ENCODE measurements at regions not wholly inside any gene's neighbourhood (a gene's known extent, or its start where the extent isn't known, plus 50 kb on each side); places are given as distances from the start of the nearest gene placed in this dataset.

DNA sequence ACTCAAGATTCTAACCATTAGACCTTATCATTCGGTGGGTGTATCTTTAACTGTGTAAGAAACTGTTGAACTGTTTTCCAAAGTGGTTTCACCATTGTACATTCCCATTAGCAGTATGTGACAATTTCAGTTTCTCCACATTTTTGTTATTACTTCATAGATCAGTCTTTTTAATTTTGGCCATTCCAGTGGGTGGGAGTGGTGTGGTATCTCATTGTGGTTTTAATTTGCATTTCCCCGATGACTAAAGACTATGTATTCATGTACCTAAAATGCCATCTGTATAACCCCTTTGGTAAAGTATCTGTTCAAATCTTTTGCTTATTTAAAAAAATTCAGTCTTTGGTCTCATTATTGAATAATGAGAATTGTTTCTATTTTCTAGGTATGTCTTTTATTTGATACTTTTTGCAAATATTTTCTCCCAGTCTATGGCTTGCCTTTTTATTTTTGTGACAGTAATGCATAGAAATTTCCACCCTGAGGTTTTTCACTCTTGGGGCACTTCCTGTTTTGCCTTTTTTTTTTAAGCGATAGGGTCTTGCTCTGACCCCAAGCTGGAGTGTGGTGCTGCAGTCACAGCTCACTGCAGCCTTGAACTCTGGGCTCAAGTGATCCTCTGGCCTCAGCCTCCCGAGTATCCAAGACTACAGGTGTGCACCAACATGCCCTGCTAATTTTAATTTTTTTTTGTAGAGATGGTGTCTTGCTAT is 141.1 kb upstream of the ITGB1 start:
- TF ChIP-seq TAF1 (IDR thresholded peaks at IDR 0.05; ENCODE audit: borderline replicate concordance, insufficient read depth, low read length) (no peak), SIN3A (IDR thresholded peaks at IDR 0.05; ENCODE audit: borderline replicate concordance, insufficient read depth, low read length) (no peak)
- TF ChIP-seq, protein P1, sequence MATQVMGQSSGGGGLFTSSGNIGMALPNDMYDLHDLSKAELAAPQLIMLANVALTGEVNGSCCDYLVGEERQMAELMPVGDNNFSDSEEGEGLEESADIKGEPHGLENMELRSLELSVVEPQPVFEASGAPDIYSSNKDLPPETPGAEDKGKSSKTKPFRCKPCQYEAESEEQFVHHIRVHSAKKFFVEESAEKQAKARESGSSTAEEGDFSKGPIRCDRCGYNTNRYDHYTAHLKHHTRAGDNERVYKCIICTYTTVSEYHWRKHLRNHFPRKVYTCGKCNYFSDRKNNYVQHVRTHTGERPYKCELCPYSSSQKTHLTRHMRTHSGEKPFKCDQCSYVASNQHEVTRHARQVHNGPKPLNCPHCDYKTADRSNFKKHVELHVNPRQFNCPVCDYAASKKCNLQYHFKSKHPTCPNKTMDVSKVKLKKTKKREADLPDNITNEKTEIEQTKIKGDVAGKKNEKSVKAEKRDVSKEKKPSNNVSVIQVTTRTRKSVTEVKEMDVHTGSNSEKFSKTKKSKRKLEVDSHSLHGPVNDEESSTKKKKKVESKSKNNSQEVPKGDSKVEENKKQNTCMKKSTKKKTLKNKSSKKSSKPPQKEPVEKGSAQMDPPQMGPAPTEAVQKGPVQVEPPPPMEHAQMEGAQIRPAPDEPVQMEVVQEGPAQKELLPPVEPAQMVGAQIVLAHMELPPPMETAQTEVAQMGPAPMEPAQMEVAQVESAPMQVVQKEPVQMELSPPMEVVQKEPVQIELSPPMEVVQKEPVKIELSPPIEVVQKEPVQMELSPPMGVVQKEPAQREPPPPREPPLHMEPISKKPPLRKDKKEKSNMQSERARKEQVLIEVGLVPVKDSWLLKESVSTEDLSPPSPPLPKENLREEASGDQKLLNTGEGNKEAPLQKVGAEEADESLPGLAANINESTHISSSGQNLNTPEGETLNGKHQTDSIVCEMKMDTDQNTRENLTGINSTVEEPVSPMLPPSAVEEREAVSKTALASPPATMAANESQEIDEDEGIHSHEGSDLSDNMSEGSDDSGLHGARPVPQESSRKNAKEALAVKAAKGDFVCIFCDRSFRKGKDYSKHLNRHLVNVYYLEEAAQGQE (IDR thresholded peaks at IDR 0.05; ENCODE audit: insufficient read depth in 1 of 2, low read depth in 2 of 2, low read length in 2 of 2): no peak

DNA sequence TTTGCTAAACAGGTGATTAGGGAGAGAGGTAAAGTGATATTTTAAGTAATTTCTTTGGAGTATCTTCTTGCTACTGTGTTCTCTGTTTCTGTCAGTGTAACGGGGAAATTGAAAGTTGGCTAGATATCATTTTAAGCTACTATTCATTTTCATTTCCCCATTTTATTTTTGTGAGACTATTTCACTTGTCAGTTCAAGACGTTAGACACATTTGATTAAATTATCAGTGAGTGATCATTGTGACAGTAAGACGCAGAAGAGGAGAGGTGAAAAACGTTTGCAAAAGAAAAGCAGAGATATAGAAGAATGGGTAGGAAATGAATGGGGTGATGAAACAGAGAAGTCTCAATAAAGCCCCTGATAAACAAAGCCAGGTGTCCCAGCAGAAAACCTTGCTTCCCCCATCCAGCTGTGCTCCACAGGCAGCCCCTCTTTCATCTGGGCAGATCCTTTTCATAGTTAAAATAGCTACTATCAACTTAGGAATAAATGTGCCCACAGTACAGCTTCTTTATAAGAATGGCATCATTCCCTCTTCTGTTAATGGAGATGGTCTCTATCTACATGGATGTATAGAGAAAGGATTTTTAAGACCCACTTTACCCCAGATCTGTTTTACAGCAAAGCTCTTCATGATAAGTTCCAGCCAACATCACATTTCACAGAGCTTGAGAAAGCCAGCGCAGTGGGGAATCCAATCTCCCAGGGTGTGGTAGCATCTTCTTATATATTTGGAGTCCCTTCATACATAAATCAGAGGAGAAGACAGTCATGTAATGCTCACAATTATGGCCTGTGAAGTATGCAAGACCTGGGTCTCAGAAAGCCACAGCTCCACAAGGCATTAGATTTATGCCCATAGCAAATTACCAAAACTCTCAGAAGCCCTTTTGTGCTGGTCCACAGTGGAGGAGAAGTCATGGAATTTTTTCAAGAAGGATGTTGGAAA is 138.1 kb upstream of the ITGB1 start:
- TF ChIP-seq POLR2AphosphoS5 (IDR thresholded peaks at IDR 0.05; ENCODE audit: low read depth, low read length): no peak
- no peak for TF ChIP-seq FOXP2 (optimal IDR thresholded peaks at IDR 0.05; ENCODE audit: borderline replicate concordance, extremely low read depth, extremely low read length, insufficient read depth)
- no peak for TF ChIP-seq TAF1 (IDR thresholded peaks at IDR 0.05; ENCODE audit: borderline replicate concordance, insufficient read depth, low read length)
- TF ChIP-seq, protein P1 (IDR thresholded peaks at IDR 0.05; ENCODE audit: insufficient read depth in 1 of 2, low read depth in 2 of 2, low read length in 2 of 2): no peak
- TF ChIP-seq SIN3A (IDR thresholded peaks at IDR 0.05; ENCODE audit: borderline replicate concordance, insufficient read depth, low read length): no peak

DNA sequence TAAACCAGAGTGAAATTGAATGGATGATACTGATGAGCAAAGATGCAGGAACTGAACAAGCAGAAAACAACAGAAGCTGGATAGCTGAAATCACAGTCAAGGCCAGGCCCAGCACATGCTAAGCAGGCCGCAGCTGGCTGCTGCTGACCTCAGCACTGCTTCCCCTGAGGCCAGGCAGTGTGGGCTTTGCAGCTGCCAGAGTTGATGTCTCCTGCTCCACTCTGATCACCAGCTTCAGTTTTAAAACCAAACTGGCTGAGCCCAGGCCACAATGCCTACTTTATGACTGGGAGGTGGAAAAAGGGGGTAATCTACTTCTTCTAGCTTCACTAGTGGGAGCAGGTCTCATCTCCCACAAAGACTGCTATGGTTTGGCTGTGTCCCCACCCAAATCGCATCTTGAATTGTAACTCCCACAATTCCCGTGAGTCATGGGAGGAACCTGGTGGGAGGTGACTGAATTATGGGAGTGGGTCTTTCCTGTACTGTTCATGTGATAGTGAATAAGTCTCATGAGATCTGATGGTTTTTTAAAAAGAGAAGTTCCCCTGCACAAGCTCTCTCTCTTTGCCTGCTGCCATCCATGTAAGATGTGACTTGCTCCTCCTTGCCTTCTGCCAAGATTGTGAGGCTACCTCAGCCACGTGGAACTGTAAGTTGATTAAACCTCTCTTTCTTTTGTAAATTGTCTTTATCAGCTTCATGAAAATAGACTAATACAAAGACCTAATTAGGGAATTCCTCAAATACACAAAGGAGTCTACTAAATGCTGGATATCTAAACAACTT is 136.4 kb upstream of the ITGB1 start:
- TF ChIP-seq POLR2AphosphoS5 (IDR thresholded peaks at IDR 0.05; ENCODE audit: low read depth, low read length) (no peak), SIN3A (IDR thresholded peaks at IDR 0.05; ENCODE audit: borderline replicate concordance, insufficient read depth, low read length) (no peak), FOXP2 (optimal IDR thresholded peaks at IDR 0.05; ENCODE audit: borderline replicate concordance, extremely low read depth, extremely low read length, insufficient read depth) (no peak), TAF1 (IDR thresholded peaks at IDR 0.05; ENCODE audit: borderline replicate concordance, insufficient read depth, low read length) (no peak)
- TF ChIP-seq, protein P1 (IDR thresholded peaks at IDR 0.05; ENCODE audit: insufficient read depth in 1 of 2, low read depth in 2 of 2, low read length in 2 of 2): no peak

DNA sequence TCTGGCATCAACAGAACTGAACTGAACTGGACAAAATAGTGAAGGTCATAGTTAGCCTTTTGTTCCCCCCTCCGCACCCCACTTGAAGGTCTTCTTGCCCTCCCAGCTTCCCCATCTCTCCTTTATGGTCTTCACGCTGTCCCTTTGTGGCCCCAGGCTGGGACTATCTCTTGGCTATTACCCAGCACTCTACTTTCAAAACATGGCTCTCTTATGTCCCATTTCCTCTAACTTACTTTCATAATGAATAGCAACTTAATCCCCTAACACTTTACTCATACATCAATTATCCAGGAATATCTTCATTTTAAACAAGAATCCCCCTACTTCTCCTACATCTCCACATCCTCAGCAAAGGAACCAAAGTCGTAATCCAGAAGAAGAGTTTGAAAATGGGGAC is 135.3 kb upstream of the ITGB1 start:
- TF ChIP-seq FOXP2 (optimal IDR thresholded peaks at IDR 0.05; ENCODE audit: borderline replicate concordance, extremely low read depth, extremely low read length, insufficient read depth): no peak
- no peak for TF ChIP-seq TAF1 (IDR thresholded peaks at IDR 0.05; ENCODE audit: borderline replicate concordance, insufficient read depth, low read length)
- no peak for TF ChIP-seq SIN3A (IDR thresholded peaks at IDR 0.05; ENCODE audit: borderline replicate concordance, insufficient read depth, low read length)
- TF ChIP-seq POLR2AphosphoS5 (IDR thresholded peaks at IDR 0.05; ENCODE audit: low read depth, low read length): no peak
- TF ChIP-seq, protein P1 (IDR thresholded peaks at IDR 0.05; ENCODE audit: insufficient read depth in 1 of 2, low read depth in 2 of 2, low read length in 2 of 2): no peak
